RWPE2 (cell line): ENCODE measurements at regions not wholly inside any gene's neighbourhood (a gene's known extent, or its start where the extent isn't known, plus 50 kb on each side); places are given as distances from the start of the nearest gene placed in this dataset.
"Not testable (repeated sequence)": the region's sequence is repeated elsewhere in the genome, so short reads cannot be mapped to it uniquely, and the experiment has no call there.

ENCODE experiments used
- ATAC-seq: fragments of 200-7000 bp; cut with Tn5 transposase; 3 replicates; pipeline ENCODE4 v1.9.1; 2021; ENCODE audit warnings: low read depth
- DNase-seq: peaks from one replicate; pipeline ENCODE4 v3.0.0-alpha.2; 2020; ENCODE audit warnings: low spot score
- H3K27ac ChIP-seq: fragments of 450-650 bp; 2 replicates; pipeline ENCODE4 v1.5.1; 2017; ENCODE audit warnings: mild to moderate bottlenecking; ENCODE audit not compliant: poor library complexity, severe bottlenecking
- H3K27me3 ChIP-seq: fragments of 250-450 bp; sonication (Bioruptor Pico); 2 replicates; pipeline ENCODE4 v1.5.1; 2021; ENCODE audit warnings: mild to moderate bottlenecking, moderate library complexity; ENCODE audit not compliant: insufficient read depth, poor library complexity, severe bottlenecking
- H3K36me3 ChIP-seq: fragments of 250-450 bp; sonication (Bioruptor Pico); 2 replicates; pipeline ENCODE4 v1.5.1; 2020; ENCODE audit warnings: low read depth, mild to moderate bottlenecking, moderate library complexity
- H3K4me1 ChIP-seq: fragments of 250-450 bp; sonication (Bioruptor Pico); 2 replicates; pipeline ENCODE4 v1.5.1; 2021; ENCODE audit warnings: mild to moderate bottlenecking, moderate library complexity; ENCODE audit not compliant: insufficient read depth, poor library complexity, severe bottlenecking
- H3K4me3 ChIP-seq: fragments of 250-450 bp; sonication (Bioruptor Pico); 2 replicates; pipeline ENCODE4 v1.5.1; 2021; ENCODE audit warnings: mild to moderate bottlenecking, moderate library complexity; ENCODE audit not compliant: severe bottlenecking
- H3K9me3 ChIP-seq: fragments of 250-450 bp; sonication (Bioruptor Pico); 2 replicates; pipeline ENCODE4 v1.5.1; 2021; ENCODE audit warnings: mild to moderate bottlenecking, moderate library complexity; ENCODE audit not compliant: severe bottlenecking
- TF ChIP-seq, protein P1 (sequence below): fragments of 450-650 bp; IDR thresholded peaks from one replicate; pipeline ENCODE4 v1.5.1; 2017; ENCODE audit warnings: mild to moderate bottlenecking, moderate library complexity; ENCODE audit not compliant: poor library complexity, severe bottlenecking

- not testable (repeated sequence) for H3K27me3 ChIP-seq, H3K4me1 ChIP-seq, ATAC-seq, H3K27ac ChIP-seq, H3K9me3 ChIP-seq, H3K36me3 ChIP-seq, H3K4me3 ChIP-seq, DNase-seq
Measured at GRCh38 chr4:142897518-142897917, 51.4 kb upstream of the INPP4B start.

DNA sequence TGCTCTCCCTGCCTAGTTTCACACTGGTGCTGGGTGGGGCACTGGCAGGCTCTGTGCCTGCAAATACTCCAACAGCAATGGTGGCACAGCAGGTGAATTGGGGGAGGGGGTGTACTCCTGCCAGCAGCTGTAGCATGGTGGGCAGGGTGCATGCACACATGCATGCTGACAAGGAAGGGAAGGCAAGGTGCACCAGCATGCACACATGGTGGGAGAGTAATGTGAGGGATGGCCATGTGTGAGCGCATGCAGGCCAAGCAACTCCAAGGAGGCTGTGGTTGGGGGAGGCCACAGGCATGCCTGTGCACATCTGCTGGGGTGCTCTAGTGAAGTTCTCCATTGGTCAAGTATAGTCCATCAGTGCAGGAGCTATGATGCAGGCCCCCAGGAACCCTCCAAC is 54.5 kb upstream of the INPP4B start:
- no peak overlapping the region for H3K4me3 ChIP-seq
- ATAC-seq, result no peak
- H3K4me1 ChIP-seq, result no peaks in the 10 kb centered on the region
- TF ChIP-seq, protein P1, sequence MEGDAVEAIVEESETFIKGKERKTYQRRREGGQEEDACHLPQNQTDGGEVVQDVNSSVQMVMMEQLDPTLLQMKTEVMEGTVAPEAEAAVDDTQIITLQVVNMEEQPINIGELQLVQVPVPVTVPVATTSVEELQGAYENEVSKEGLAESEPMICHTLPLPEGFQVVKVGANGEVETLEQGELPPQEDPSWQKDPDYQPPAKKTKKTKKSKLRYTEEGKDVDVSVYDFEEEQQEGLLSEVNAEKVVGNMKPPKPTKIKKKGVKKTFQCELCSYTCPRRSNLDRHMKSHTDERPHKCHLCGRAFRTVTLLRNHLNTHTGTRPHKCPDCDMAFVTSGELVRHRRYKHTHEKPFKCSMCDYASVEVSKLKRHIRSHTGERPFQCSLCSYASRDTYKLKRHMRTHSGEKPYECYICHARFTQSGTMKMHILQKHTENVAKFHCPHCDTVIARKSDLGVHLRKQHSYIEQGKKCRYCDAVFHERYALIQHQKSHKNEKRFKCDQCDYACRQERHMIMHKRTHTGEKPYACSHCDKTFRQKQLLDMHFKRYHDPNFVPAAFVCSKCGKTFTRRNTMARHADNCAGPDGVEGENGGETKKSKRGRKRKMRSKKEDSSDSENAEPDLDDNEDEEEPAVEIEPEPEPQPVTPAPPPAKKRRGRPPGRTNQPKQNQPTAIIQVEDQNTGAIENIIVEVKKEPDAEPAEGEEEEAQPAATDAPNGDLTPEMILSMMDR, result no peak
- no peaks in the 10 kb centered on the region for H3K27me3 ChIP-seq
- H3K36me3 ChIP-seq, result no peaks in the 10 kb centered on the region
- H3K27ac ChIP-seq, result no peak overlapping the region
- H3K9me3 ChIP-seq, result no peaks in the 10 kb centered on the region
- DNase-seq, result no peak

- ATAC-seq, result no peak
- DNase-seq, result no peak
- TF ChIP-seq, protein P1, result no peak
- Histone ChIP-seq H3K4me1 (no peaks in the 10 kb centered on the region), H3K36me3 (no peaks in the 10 kb centered on the region), H3K4me3 (no peak overlapping the region), H3K27me3 (no peaks in the 10 kb centered on the region), H3K27ac (no peak overlapping the region), H3K9me3 (no peaks in the 10 kb centered on the region)
Measured at GRCh38 chr4:142901166-142901662, 55.1 kb upstream of the INPP4B start.

DNA sequence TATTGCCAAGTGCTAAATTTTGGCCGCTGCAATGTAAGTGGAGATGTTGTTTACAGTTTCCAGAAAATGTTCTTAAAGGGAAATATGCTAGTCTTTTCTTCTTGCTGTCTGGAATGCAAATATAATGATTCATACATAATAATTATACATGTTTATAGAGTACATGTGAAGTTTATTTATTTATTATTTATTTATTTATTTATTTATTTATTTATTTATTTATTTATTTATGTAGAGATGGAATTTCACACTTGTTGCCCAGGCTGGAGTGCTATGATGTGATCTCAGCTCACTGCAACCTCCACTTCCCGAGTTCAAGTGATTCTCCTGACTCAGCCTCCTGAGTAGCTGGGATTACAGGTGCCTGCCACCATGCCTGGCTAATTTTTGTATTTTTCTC is 57.5 kb upstream of the INPP4B start:
- not testable (repeated sequence) for H3K27me3 ChIP-seq, H3K36me3 ChIP-seq, H3K4me3 ChIP-seq, H3K27ac ChIP-seq, H3K9me3 ChIP-seq, DNase-seq, H3K4me1 ChIP-seq, ATAC-seq

DNA sequence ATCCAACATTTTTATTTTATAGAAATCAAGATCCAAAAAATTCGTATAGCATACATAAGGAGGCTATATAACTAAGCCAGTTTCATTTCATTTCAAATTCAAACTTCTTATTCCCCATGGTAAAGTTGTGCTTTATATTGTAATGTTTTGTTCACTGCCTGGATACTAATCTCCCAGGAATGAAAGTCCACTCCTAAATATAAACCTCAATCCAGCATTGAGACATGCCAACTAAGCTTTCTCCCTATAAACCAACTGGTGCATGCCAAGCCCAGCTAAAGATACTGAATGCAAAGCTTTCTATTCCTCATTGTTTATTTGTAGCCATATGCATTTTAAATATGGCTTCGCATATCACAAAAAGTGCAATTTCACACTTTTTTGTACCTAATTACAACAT is 63.8 kb upstream of the INPP4B start:
- no peak for ATAC-seq
- no peak overlapping the region for H3K27ac ChIP-seq

GRCh38 chr4:142913034-142913433 is 66.9 kb upstream of the INPP4B start:
- TF ChIP-seq, protein P1, result no peak
- no peaks in the 10 kb centered on the region for H3K4me1 ChIP-seq
- H3K27me3 ChIP-seq, result no peaks in the 10 kb centered on the region
- no peaks in the 10 kb centered on the region for H3K9me3 ChIP-seq
- no peaks in the 10 kb centered on the region for H3K36me3 ChIP-seq
- DNase-seq (no peak), ATAC-seq (no peak)
- no peak overlapping the region for H3K4me3 ChIP-seq
- no peak overlapping the region for H3K27ac ChIP-seq

More for the DNA sequence above, 63.8 kb upstream of the INPP4B start:
- Histone ChIP-seq H3K36me3 (no peaks in the 10 kb centered on the region), H3K27me3 (no peaks in the 10 kb centered on the region), H3K9me3 (no peaks in the 10 kb centered on the region), H3K4me1 (no peaks in the 10 kb centered on the region), H3K4me3 (no peak overlapping the region)
- TF ChIP-seq, protein P1, result no peak
- DNase-seq, result no peak
